ENCODE measurements at regions not wholly inside any gene's neighbourhood (a gene's known extent, or its start where the extent isn't known, plus 50 kb on each side); places are given as distances from the start of the nearest gene placed in this dataset.

- ChIA-PET POLR2A (no interaction called here), CTCF (no interaction called here)
- Mint-ChIP-seq H3K4me3 (no peak overlapping the region), H3K36me3 (peaks cover 55% of the 10 kb centered on the region), H3K9me3 (peaks cover 65% of the 10 kb centered on the region), H3K27ac (no peak overlapping the region), H3K4me1 (peaks cover 4% of the 10 kb centered on the region; the same call in 1 of the 2 replicates), H3K27me3 (ENCODE audit: low read depth) (peaks cover 5% of the 10 kb centered on the region; the same call in 1 of the 2 replicates)
- no peak for ATAC-seq
- TF ChIP-seq RELA (CRISPR knock-in tag; IDR thresholded peaks at IDR 0.05; ENCODE audit: borderline replicate concordance) (no peak), ATF1 (CRISPR knock-in tag; IDR thresholded peaks at IDR 0.05) (no peak), MAX (CRISPR knock-in tag; IDR thresholded peaks at IDR 0.05) (no peak), KAT7 (CRISPR knock-in tag; IDR thresholded peaks at IDR 0.05; ENCODE audit: borderline replicate concordance) (no peak)
- no peak for DNase-seq (ENCODE audit: low spot score)
Observed at GRCh38 chr11:49316180-49316579, 107.8 kb upstream of the FOLH1 start.

GRCh38 chr11:49303080-49303479, 94.7 kb upstream of the FOLH1 start:
- ChIA-PET POLR2A (no interaction called here), CTCF (no interaction called here)
- TF ChIP-seq ATF2 (CRISPR knock-in tag; IDR thresholded peaks at IDR 0.05; ENCODE audit: borderline replicate concordance, low read depth): no peak
- TF ChIP-seq FOXJ3 (CRISPR knock-in tag; IDR thresholded peaks at IDR 0.05; ENCODE audit: borderline replicate concordance): no peak
- TF ChIP-seq PREB (CRISPR knock-in tag; IDR thresholded peaks at IDR 0.05; ENCODE audit: borderline replicate concordance): no peak
- TF ChIP-seq NFATC4 (CRISPR knock-in tag; IDR thresholded peaks at IDR 0.05): no peak
- no peak for TF ChIP-seq MXD4 (CRISPR knock-in tag; IDR thresholded peaks at IDR 0.05; ENCODE audit: borderline replicate concordance)
- TF ChIP-seq SMAD4 (CRISPR knock-in tag; IDR thresholded peaks at IDR 0.05): no peak
- TF ChIP-seq AR (CRISPR knock-in tag; IDR thresholded peaks at IDR 0.05): no peak
- TF ChIP-seq ZNF416 (CRISPR knock-in tag; IDR thresholded peaks at IDR 0.05): no peak
- TF ChIP-seq ZNF219 (CRISPR knock-in tag; IDR thresholded peaks at IDR 0.05; ENCODE audit: borderline replicate concordance): no peak
- Mint-ChIP-seq H3K4me1 (0 out of 2 replicates have a peak, but pooled peaks cover 3% of the 10 kb centered on the region), H3K27ac (no peak overlapping the region), H3K9me3 (peaks cover 42% of the 10 kb centered on the region), H3K4me3 (no peak overlapping the region), H3K36me3 (peaks cover 24% of the 10 kb centered on the region), H3K27me3 (ENCODE audit: low read depth) (no peaks in the 10 kb centered on the region)
- ATAC-seq (no peak), DNase-seq (ENCODE audit: low spot score) (no peak)

DNA sequence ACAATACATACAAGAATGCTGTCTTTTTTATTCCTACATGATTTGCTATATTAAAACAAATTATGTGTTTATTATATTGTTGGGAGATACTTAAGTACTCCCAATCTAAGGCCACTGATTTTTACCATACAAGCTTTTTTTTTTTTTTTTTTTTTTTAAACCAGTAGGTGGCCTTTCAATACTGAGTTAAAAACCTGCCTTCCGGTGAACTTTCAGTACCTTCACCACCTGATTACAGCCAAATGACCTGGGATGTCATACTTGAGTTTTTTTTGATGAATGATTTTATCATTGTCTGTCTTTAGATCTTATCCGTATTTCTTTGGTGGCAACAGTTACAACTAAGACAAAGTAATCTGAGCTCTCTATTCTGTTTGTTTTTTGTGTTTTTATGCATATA, 94.0 kb upstream of the FOLH1 start:
- no peaks in the 10 kb centered on the region for H3K27me3 Mint-ChIP-seq (ENCODE audit: low read depth)
- ChIA-PET POLR2A (interaction anchor here (0.5 kb wide), 1 partner anchor 122 kb away, joined by 3 read pairs; no protein-coding TSS in a partner anchor), CTCF (interaction anchor here (0.5 kb wide), 1 partner anchor 30 kb away, joined by 3 read pairs; no protein-coding TSS in a partner anchor)
- H3K36me3 Mint-ChIP-seq: peaks cover 30% of the 10 kb centered on the region
- ATAC-seq (no peak), DNase-seq (ENCODE audit: low spot score) (no peak)
- peaks cover 47% of the 10 kb centered on the region for H3K9me3 Mint-ChIP-seq
- H3K4me1 Mint-ChIP-seq: peaks cover 7% of the 10 kb centered on the region
- H3K27ac Mint-ChIP-seq: no peak overlapping the region
- TF ChIP-seq ZNF416 (CRISPR knock-in tag; IDR thresholded peaks at IDR 0.05): no peak
- no peak for TF ChIP-seq E2F4 (CRISPR knock-in tag; IDR thresholded peaks at IDR 0.05; ENCODE audit: borderline replicate concordance, low read depth)
- TF ChIP-seq, protein P1, sequence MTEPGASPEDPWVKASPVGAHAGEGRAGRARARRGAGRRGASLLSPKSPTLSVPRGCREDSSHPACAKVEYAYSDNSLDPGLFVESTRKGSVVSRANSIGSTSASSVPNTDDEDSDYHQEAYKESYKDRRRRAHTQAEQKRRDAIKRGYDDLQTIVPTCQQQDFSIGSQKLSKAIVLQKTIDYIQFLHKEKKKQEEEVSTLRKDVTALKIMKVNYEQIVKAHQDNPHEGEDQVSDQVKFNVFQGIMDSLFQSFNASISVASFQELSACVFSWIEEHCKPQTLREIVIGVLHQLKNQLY (CRISPR knock-in tag; IDR thresholded peaks at IDR 0.05): no peak
- TF ChIP-seq ZNF219 (CRISPR knock-in tag; IDR thresholded peaks at IDR 0.05; ENCODE audit: borderline replicate concordance): no peak
- TF ChIP-seq ETV6 (CRISPR knock-in tag; IDR thresholded peaks at IDR 0.05): no peak
- H3K4me3 Mint-ChIP-seq: no peak overlapping the region
